HCEC 1CT (cell line): ENCODE measurements at regions not wholly inside any gene's neighbourhood (a gene's known extent, or its start where the extent isn't known, plus 50 kb on each side); places are given as distances from the start of the nearest gene placed in this dataset.
"Not testable (repeated sequence)": the region's sequence is repeated elsewhere in the genome, so short reads cannot be mapped to it uniquely, and the experiment has no call there.

Experiments
- DNase-seq: peaks from one replicate; pipeline ENCODE4 v3.0.0-alpha.2; 2017

DNA sequence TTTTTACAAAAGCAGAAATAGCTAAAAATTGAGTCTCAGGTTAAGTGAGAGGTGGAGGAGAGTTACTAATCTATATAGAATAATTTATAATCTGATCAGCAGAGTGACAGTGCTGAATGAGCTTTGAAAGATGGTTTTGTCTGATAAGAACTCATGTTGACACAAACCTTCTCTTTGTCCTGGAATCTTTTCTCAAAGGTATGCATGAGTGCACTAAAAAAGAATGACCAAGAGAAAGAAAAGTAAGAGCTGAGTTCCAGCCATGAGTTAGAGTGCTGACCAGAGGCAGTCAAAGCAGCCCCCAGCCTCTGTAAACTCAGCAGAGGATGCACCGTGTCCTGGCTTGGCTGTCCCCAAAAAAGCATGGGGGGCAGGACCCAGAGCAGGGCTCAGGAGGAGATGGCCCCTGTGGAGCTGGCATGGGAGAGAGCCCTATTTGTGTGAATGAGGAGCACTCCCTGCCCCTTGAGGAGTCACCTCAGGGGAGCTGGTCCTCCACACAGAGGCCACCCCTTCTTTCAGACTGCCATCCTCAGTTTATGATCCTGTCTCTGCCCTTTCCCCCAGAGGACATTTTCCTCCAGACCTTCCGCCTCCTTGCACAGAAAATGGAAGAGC lies 129.8 kb downstream of the SEC23A start:
- DNase-seq, result no peak

GRCh38 chr14:38972511-38972910 lies 130.5 kb downstream of the SEC23A start:
- no peak for DNase-seq

DNA sequence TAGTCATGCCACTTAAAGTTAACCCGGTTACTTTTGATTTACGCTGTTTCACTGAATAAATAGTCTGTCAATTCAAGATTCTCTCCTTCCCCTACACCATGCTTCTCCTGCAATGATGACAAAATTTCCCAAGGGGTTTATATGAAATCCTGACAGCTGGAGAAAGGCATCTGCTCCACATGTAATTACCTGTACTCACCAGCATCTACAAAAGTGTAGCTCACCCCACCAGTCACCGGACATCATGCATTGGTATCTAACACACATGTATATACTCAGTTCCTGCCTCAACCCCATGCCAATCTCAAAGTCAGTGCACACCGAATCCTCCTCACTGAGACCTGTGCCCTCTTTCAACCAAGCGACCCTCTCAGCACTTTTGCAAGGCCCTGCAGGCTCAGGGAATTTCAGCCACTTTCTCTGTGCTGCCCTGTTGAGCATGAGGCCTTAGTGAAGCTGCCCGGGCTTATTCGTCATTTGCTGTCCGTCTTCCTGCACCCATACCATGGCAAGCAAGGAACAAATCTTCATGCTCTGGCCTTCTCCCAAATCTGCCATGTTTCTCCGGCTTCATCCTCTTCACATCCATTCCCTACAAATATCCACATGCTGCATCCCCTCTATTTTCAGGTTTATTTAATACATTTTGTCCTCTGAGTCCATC lies 131.6 kb downstream of the SEC23A start:
- no peak for DNase-seq

- peak; percentile 10 for DNase-seq
Observed at GRCh38 chr14:38964630-38965029, 138.4 kb downstream of the SEC23A start.

DNA sequence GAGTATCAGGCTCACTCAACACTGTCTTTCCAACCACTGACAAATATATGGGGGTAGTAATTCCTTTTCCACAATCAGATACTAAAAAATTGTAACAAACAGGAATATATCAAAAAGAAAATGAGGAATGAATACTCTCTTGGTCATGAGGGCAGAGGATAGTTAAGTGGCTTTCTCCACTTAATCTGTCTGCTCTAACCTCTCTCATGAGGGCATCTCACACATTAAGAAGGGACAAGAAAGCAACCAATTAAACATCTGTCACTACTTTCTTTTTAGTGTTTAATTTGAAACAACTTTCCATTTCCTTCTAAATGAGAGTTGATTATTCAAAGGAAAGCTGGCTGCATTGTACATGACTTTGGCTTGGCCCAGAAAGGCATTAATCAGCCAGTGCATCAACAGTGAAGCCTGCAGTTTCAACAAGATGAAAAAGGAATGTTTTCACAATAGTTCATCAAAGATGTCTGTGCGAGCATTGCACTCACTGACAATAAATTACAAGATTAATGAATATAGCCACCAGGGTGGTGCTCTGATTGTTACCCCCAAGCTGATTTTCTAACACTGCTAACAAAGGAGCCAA lies 142.0 kb downstream of the SEC23A start:
- DNase-seq, result no peak

DNA sequence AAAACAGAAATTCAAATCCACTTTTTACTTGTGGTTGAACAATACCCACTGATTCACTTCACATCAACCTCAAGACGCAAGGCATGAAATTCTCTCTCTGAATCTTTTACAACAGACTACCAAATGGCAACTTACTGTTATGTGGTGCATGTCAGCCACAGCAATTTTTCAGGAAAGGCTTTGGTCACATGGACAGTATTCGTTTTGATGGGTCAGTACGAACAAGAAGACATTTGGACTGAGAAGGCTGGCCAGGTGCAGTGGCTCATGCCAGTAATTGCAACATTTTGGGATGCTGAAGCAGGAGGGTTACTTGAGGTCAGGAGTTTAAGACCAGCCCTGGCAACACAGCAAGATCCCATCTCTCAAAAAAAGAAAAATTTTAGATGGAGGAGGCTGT lies 144.0 kb downstream of the SEC23A start:
- DNase-seq, result no peak

- no peak for DNase-seq
Observed at GRCh38 chr14:38958589-38958988, 144.4 kb downstream of the SEC23A start.

- DNase-seq, result peak; percentile 47
Observed at GRCh38 chr14:38951451-38951850, 151.6 kb downstream of the SEC23A start.

- no peak for DNase-seq
Observed at GRCh38 chr14:38950676-38951075, 152.4 kb downstream of the SEC23A start.

- DNase-seq, result no peak
Observed at GRCh38 chr14:38948576-38948975, 154.5 kb downstream of the SEC23A start.

DNA sequence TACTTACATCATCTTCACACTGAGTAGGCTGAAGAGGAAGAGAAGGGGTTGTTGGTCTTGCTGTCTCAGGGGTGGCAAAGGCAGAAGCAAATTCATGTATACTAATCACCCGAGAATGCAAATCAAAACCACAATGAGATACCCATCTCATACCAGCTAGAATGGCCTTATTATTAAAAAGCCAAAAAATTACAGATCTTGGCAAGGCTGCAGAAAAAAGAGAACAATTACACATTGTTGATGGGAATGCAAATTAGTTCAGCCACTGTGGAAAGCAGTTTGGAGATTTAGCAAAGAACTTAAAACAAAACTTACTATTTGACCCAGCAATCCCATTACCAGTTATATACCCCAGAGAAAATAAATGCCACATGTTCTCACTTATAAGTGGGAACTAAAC lies 154.9 kb downstream of the SEC23A start:
- DNase-seq, result no peak

DNA sequence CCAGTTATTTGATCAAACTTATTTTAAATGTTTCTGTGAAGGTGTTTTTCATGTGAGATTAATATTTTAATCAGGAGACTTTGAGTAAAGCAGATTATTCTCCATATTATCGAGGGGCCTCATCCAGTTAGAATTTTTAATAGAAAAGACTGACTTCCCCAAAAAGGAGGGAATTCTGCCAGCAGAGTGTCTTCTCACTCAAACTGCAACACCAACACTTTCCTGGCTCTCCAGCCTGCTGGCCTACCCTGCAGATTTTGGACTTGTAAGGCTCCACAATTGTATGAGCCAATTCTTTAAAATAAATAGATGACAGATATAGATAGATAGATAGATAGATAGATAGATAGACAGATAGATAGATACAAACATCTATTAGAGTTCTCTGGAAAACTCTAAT lies 155.7 kb downstream of the SEC23A start:
- no peak for DNase-seq

GRCh38 chr14:38944691-38945090 lies 158.3 kb downstream of the SEC23A start:
- DNase-seq, result no peak

DNA sequence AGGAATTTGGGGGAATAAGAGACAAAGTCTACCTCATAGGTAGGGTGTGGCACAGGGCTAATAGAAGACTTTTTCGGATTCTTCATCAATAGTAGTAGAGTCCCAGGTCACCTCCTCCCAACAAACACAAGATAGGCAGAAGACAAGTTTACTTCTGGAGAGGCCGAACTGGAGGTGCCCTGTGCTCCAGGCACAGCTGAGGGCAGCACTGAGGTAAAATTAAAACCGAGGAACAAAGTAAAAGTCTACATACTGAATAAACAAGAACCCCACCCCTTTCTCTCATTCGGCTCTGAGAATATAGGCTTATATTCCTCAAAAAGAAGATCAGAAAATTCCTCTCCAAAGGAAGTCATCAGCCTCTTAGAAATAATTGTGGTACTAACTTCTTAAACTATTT lies 161.5 kb downstream of the SEC23A start:
- no peak for DNase-seq

DNA sequence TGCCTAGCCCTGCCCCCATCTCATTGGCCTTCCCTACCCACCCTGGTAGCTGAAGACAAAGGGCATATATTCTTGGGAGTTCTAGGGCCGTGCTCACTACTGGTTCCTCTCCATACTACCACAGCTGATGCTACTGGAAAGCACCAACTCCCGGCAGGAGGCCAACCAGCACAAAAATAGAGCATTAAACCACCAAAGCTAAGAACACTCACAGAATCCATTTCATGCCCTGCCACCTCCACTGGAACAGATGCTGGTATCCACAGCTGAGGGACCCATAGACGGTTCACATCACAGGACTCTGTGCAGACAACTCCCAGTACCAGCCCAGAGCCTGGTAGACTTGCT lies 170.4 kb downstream of the SEC23A start:
- not testable (repeated sequence) for DNase-seq

DNA sequence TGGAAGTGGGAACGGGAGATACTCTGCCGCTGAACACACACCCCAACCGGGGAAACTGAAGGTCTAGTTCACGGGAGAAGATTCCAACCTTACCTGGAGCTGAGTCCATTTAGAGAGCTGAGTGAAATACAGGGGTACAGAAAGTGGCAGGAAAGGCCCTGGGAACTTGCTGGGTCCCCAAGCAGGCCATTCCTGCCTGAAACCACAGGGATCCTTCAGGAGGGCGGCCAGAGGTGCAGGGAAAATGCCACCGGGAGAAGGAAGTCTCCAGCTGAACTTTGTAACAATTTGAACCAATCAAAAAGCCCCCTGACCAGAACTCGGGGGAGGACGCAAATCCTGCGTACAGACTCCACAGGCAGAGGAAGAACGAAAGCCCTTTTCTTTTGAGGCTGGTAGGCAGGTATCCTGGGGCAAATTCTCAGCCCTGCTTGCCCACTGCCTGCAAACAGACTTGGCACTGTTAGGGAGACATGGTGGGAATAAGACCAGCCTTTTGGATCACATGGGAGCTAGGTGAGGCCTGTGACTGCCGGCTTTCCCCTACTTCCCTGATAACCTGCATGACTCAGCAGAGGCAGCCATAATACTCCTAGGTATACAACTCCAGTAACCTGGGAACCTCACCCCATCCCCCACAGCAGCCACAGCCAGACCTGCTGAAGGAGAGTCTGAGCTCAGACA lies 170.9 kb downstream of the SEC23A start:
- no peak for DNase-seq

GRCh38 chr14:38930898-38931297 lies 172.1 kb downstream of the SEC23A start:
- DNase-seq, result no peak

DNA sequence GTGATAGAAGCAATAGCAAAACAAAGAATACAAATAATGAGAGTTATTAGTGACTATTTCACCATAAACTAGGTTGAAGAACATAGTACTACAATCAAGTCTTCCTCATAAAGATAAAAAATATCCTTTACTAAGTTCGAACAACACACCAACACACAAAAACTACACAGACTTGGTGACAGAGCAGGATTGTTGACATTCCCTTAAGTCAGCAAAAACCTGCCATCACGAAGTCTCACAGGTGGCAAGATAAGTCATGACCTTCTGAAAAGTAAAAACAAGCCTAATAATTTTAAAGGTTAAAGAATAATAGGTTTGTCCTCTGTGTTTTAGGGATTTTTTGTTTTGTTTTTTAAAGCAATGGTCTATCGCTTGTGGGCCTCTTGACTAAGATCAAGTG lies 173.0 kb downstream of the SEC23A start:
- DNase-seq, result no peak

- no peak for DNase-seq
Observed at GRCh38 chr14:38929416-38929815, 173.6 kb downstream of the SEC23A start.

- DNase-seq, result not testable (repeated sequence)
Observed at GRCh38 chr14:38921893-38922292, 181.1 kb downstream of the SEC23A start.

DNA sequence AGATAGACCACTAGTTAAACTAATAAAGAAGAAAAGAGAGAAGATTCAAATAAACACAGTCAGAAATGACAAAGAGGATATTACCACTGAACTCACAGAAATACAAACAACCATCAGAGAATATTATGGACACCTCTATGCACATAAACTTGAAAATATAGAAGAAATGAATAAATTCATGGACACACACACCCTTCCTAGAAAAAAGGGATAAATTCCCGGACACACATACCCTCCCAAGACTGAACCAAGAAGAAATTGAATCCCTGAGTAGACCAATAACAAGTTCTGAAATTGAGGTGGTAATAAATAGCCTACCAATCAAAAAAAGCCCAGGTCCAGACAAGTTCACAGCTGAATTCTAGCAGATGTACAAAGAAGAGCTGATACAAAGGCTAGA lies 187.9 kb downstream of the SEC23A start:
- DNase-seq, result no peak

DNA sequence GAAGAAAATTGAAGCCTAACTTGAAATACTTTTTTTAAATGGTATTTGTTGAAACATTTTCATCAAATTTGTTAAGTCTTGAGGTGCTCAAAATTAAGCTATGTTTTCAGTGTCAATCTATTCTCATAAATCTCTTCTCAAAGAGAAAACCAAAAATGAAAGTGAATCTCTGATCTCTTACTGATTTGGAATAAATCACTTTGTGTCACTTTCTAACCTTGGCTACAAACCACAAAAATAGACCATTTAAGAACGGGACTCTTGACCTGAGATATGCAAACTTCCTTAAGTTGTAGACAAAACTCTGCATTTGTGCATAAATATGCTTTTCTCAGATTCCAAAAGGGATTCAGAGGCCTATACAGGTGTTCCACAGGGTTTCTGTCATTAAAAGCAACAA lies 192.9 kb downstream of the SEC23A start:
- no peak for DNase-seq

GRCh38 chr14:38904959-38905358 lies 198.1 kb downstream of the SEC23A start:
- DNase-seq, result no peak

DNA sequence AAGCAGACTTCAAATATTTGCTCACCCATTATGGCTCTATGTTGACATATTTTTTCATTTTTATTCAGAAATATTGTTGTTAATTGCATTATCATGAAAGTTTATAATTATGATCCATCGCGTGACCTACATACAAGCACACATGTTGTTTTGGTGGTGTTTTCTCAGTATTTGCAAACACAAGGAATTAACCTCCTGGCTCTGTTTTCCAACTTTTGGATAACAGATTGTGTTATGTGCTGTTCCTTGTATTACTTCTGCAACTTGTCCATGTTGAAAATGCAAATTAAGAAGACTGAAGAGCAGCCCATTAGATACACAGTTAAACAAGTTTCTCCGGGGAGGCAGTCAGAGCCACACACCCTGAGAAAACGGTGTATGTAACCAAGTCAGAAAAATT lies 201.2 kb downstream of the SEC23A start:
- no peak for DNase-seq
